Esophagus squamous epithelium (tissue), 4 donors: ENCODE measurements at regions not wholly inside any gene's neighbourhood (a gene's known extent, or its start where the extent isn't known, plus 50 kb on each side); places are given as distances from the start of the nearest gene placed in this dataset.

ENCODE experiments used
- CTCF ChIP-seq, 6 experiments: fragments of 450-650 bp in 4 of 6; fragments of 200-600 bp in 2 of 6; sonication (generic) in 2 of 6; IDR thresholded peaks; one replicate each; pipeline ENCODE4 v1.5.1; 2016 to 2019; ENCODE audit warnings: antibody characterized with exemption in 6 of 6, mild to moderate bottlenecking in 4 of 6, moderate library complexity in 4 of 6
- POLR2A ChIP-seq, 4 donors: fragments of 450-650 bp; IDR thresholded peaks; one replicate each; pipeline ENCODE4 v1.6.1; 2017; ENCODE audit warnings: antibody characterized with exemption in 4 of 4, mild to moderate bottlenecking in 4 of 4, moderate library complexity in 3 of 4

DNA sequence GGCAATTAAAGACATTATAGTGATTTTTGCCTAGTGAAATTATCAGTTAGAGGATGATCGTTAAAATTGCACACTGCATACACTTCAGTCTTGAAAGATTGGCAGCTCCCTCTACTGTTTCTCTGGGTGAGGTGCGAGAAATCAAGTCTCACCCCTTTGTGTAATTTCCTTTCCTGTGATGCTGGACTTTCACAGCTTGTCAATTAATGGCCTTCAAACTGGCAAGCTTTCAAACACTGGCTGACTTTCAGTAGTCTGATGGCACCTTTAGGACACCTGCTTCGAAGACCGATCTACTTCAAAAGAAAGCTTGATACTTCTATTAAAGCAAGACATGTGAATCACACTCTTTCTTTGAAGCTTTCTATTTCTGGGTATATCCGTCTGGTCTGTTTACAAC, 706.7 kb upstream of the PTPRD start:
- peak in 1 of 6 experiments; percentile 5 for TF ChIP-seq CTCF (IDR thresholded peaks at IDR 0.05)
- TF ChIP-seq POLR2A (IDR thresholded peaks at IDR 0.05), result no peak
